Thoracic aorta (tissue), 2 donors: ENCODE measurements at regions not wholly inside any gene's neighbourhood (a gene's known extent, or its start where the extent isn't known, plus 50 kb on each side); places are given as distances from the start of the nearest gene placed in this dataset.

Experiments
- ATAC-seq: fragments of 150-250 bp; one replicate; pipeline ENCODE4 v1.8.0; 2017; ENCODE audit warnings: low read depth; ENCODE audit not compliant: insufficient number of reproducible peaks, low FRiP score
- DNase-seq: peaks from one replicate; pipeline ENCODE4 v3.0.0-alpha.2; 2020; ENCODE audit warnings: low spot score
- H3K27ac ChIP-seq, 2 donors: fragments of 200-600 bp; sonication (generic); 1 replicate in 1 of 2; 2 replicates in 1 of 2; pipeline ENCODE4 v1.5.1; 2016; ENCODE audit warnings: mild to moderate bottlenecking in 2 of 2, moderate library complexity in 2 of 2
- H3K27me3 ChIP-seq: fragments of 200-600 bp; sonication (generic); replicated peaks from 2 replicates; pipeline ENCODE4 v1.6.0; 2016; ENCODE audit warnings: mild to moderate bottlenecking; ENCODE audit not compliant: insufficient read depth
- H3K36me3 ChIP-seq: fragments of 200-600 bp; sonication (generic); one replicate; pipeline ENCODE4 v1.5.1; 2016
- H3K4me1 ChIP-seq, 2 donors: fragments of 200-600 bp; sonication (generic); 1 replicate in 1 of 2; 2 replicates in 1 of 2; pipeline versions ENCODE4 v1.5.1 to v1.6.0; 2016; ENCODE audit warnings: low read depth in 2 of 2, mild to moderate bottlenecking in 1 of 2; ENCODE audit not compliant: control insufficient read depth in 1 of 2
- H3K4me3 ChIP-seq: fragments of 200-600 bp; sonication (generic); 2 replicates; pipeline ENCODE4 v1.5.1; 2016; ENCODE audit warnings: mild to moderate bottlenecking
- H3K9me3 ChIP-seq: fragments of 200-600 bp; sonication (generic); 2 replicates; pipeline ENCODE4 v1.5.1; 2016
- CTCF ChIP-seq: fragments of 200-600 bp; sonication (generic); IDR thresholded peaks from one replicate; pipeline ENCODE4 v1.5.1; 2019; ENCODE audit warnings: antibody characterized with exemption

GRCh38 chr2:239661334-239662312, 260.8 kb upstream of the HDAC4 start:
- ATAC-seq (no peak), DNase-seq (no peak)
- H3K4me3 ChIP-seq, result no peak overlapping the region
- no peak overlapping the region for H3K27ac ChIP-seq
- no peaks in the 10 kb centered on the region for H3K4me1 ChIP-seq
- no peak for TF ChIP-seq CTCF
- no peaks in the 10 kb centered on the region for H3K27me3 ChIP-seq
- H3K36me3 ChIP-seq, result no peaks in the 10 kb centered on the region
- no peaks in the 10 kb centered on the region for H3K9me3 ChIP-seq

- ATAC-seq, result no peak
- Histone ChIP-seq H3K27ac (no peak overlapping the region), H3K27me3 (no peaks in the 10 kb centered on the region), H3K9me3 (no peaks in the 10 kb centered on the region), H3K4me1 (no peaks in the 10 kb centered on the region), H3K4me3 (no peak overlapping the region), H3K36me3 (no peaks in the 10 kb centered on the region)
- no peak for TF ChIP-seq CTCF
- DNase-seq, result no peak
These were observed 259.8 kb upstream of the HDAC4 start for GRCh38 chr2:239660390-239661230.

- TF ChIP-seq CTCF, result no peak
- no peak for ATAC-seq
- H3K36me3 ChIP-seq, result no peaks in the 10 kb centered on the region
- no peaks in the 10 kb centered on the region for H3K4me1 ChIP-seq
- H3K27me3 ChIP-seq, result no peaks in the 10 kb centered on the region
- no peak overlapping the region for H3K4me3 ChIP-seq
- H3K27ac ChIP-seq, result no peak overlapping the region
- H3K9me3 ChIP-seq, result no peaks in the 10 kb centered on the region
- DNase-seq, result no peak
These were observed 257.2 kb upstream of the HDAC4 start for GRCh38 chr2:239657992-239658391.

GRCh38 chr2:239657236-239657635, 256.4 kb upstream of the HDAC4 start:
- no peak for ATAC-seq
- Histone ChIP-seq H3K27ac (no peak overlapping the region), H3K36me3 (no peaks in the 10 kb centered on the region), H3K4me1 (no peaks in the 10 kb centered on the region), H3K9me3 (no peaks in the 10 kb centered on the region), H3K27me3 (no peaks in the 10 kb centered on the region), H3K4me3 (no peak overlapping the region)
- TF ChIP-seq CTCF, result no peak
- DNase-seq, result no peak

GRCh38 chr2:239654266-239654665, 253.4 kb upstream of the HDAC4 start:
- Histone ChIP-seq H3K9me3 (no peaks in the 10 kb centered on the region), H3K27ac (no peak overlapping the region), H3K36me3 (no peaks in the 10 kb centered on the region), H3K4me3 (no peak overlapping the region), H3K27me3 (no peaks in the 10 kb centered on the region), H3K4me1 (no peaks in the 10 kb centered on the region)
- no peak for TF ChIP-seq CTCF
- DNase-seq (no peak), ATAC-seq (no peak)
